Activated naive CD8-positive, alpha-beta T cell (primary cell): ENCODE measurements at regions not wholly inside any gene's neighbourhood (a gene's known extent, or its start where the extent isn't known, plus 50 kb on each side); places are given as distances from the start of the nearest gene placed in this dataset.

Experiments
- H3K27ac Mint-ChIP-seq: one replicate; pipeline ENCODE4 v1.8.0; 2021; ENCODE audit warnings: mixed read lengths
- H3K27me3 Mint-ChIP-seq: one replicate; pipeline ENCODE4 v1.8.0; 2021; ENCODE audit warnings: mixed read lengths
- H3K36me3 Mint-ChIP-seq: one replicate; pipeline ENCODE4 v1.8.0; 2021; ENCODE audit warnings: mixed read lengths
- H3K4me1 Mint-ChIP-seq: one replicate; pipeline ENCODE4 v1.8.0; 2021; ENCODE audit warnings: low read depth, mixed read lengths
- H3K4me3 Mint-ChIP-seq: one replicate; pipeline ENCODE4 v1.8.0; 2021; ENCODE audit warnings: mild to moderate bottlenecking, mixed read lengths
- H3K9me3 Mint-ChIP-seq: one replicate; pipeline ENCODE4 v1.8.0; 2021; ENCODE audit warnings: low read depth, mixed read lengths

DNA sequence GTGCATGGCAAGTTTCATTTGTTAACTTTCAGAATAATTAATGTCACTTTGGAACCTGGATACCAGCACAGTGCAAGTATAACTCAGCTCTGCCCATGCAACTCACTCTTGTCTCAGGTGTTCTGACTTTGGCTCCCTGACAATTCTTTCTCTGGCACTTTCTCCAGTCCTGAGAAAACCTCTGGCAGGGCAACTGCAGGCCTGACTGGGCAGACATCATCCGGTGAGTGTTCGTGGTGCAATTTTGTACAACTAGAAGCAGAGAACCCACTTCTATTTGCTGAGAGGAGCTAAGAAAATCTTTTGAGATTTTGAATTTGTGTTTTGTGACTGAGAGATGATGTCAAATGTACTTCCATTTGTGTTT, 143.0 kb downstream of the AQP4 start:
- H3K4me1 Mint-ChIP-seq = no peaks in the 10 kb centered on the region
- no peaks in the 10 kb centered on the region for H3K9me3 Mint-ChIP-seq
- no peaks in the 10 kb centered on the region for H3K36me3 Mint-ChIP-seq
- no peaks in the 10 kb centered on the region for H3K27me3 Mint-ChIP-seq
- H3K4me3 Mint-ChIP-seq = no peak overlapping the region
- H3K27ac Mint-ChIP-seq = no peak overlapping the region

DNA sequence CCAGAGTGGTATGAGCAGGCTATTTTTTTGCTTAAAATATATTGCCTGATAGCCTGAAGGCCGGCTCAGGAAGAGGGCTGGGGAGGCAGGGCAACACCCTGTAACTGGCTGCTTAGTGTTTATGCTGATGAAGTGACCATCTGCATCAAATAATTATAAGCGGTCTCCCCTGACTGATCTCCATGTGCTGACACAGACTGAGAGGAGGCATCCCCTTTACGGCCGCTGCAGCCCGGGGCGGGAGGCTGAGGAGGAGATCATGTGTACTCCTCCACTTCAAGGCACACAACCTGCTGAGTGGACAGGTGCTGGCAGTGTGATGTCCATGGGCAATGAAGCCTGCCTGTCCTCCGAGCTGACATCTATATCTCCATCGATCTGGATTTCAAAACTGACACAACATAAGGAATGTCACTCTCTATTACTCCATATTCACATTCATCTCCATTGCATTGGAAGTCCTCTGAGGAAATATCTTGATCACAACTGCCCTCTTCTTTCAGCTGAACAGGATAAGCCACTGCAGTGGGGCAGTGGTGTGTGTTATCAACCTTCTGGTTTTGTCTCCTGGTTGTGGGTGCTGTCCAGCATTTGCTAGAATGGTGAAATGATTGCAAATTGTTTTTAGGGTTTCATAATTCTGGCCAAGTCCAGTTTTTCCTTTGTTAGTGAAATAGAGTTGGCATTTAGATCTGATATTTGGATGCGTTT, 143.5 kb downstream of the AQP4 start:
- Mint-ChIP-seq H3K27me3 (no peaks in the 10 kb centered on the region), H3K4me1 (no peaks in the 10 kb centered on the region)

DNA sequence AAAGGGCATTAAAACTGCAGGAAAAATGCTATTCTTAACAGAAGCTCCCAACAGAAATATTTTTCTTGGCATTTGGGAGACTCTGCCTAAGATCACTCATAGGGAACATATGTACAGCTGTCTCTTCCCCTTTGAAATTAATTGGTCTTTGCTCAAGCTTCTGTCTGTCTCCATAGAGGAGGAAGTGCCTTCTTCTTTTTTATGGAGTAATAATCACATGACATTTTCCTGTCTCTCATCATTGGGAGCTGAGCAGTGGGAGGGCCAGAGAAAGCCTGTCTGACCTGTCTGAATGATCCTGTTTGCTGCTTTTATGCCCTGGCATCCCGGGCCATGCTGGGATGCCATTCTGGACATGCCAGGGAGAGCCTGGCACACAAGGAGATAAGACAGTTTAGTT, 145.6 kb downstream of the AQP4 start:
- no peaks in the 10 kb centered on the region for H3K36me3 Mint-ChIP-seq
- H3K27me3 Mint-ChIP-seq = no peaks in the 10 kb centered on the region
- H3K9me3 Mint-ChIP-seq = no peaks in the 10 kb centered on the region
- no peak overlapping the region for H3K4me3 Mint-ChIP-seq
- no peak overlapping the region for H3K27ac Mint-ChIP-seq
- no peaks in the 10 kb centered on the region for H3K4me1 Mint-ChIP-seq

More for the DNA sequence above, 143.5 kb downstream of the AQP4 start:
- no peak overlapping the region for H3K27ac Mint-ChIP-seq
- H3K4me3 Mint-ChIP-seq = no peak overlapping the region
- no peaks in the 10 kb centered on the region for H3K9me3 Mint-ChIP-seq
- no peaks in the 10 kb centered on the region for H3K36me3 Mint-ChIP-seq

DNA sequence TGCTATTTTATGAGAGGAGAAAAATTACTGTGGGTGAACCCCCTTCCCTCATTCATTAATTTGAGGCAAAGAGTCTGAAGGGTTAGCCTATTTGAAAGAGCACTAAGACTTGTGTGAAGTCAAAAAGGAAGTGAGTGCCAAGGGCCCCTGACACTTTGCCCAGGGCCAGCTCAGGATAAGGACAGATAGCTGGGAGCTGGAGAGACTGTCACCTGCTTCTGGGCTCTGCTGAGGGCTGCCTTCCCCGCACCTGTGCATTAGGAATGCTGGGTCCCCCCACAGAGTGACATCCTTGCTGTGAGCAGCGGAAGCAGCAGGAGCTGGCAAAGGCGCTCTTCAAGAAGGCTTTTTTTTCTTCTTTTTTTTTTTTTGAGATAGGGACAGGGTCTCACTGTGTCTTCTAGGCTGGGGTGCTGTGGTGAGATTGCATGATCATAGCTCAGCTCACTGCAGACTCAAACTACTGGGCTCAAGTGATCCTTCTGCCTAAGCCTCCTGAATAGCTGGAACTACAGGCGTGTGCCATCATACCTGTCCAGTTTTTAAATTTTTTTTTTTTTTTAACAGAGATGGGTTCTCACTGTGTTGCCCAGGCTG, 148.3 kb downstream of the AQP4 start:
- H3K27ac Mint-ChIP-seq = no peak overlapping the region
- H3K9me3 Mint-ChIP-seq = no peaks in the 10 kb centered on the region
- no peaks in the 10 kb centered on the region for H3K4me1 Mint-ChIP-seq
- H3K4me3 Mint-ChIP-seq = no peak overlapping the region
- H3K36me3 Mint-ChIP-seq = no peaks in the 10 kb centered on the region
- H3K27me3 Mint-ChIP-seq = peaks cover 1% of the 10 kb centered on the region

DNA sequence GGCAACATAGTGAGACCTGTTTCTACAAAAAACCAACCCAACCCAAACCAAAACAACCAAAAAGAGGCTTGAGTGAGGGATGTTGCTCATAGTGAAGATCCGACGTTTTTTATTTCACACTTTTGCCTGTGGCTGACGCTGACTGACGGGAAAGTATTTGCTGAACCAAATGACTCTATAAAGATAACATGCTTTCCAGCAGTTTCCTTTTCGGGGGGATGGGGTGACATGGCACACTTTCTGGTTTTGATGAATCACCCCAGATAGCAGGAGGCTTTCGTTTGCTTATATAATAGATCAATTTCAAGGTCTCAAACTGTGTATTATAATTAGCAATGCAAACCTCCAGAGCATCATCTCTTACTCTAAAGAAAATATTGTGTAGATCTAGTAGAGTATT, 150.8 kb downstream of the AQP4 start:
- H3K27me3 Mint-ChIP-seq = peaks cover 2% of the 10 kb centered on the region
- H3K4me3 Mint-ChIP-seq = no peak overlapping the region
- H3K9me3 Mint-ChIP-seq = no peaks in the 10 kb centered on the region
- no peaks in the 10 kb centered on the region for H3K4me1 Mint-ChIP-seq
- no peaks in the 10 kb centered on the region for H3K36me3 Mint-ChIP-seq
- no peak overlapping the region for H3K27ac Mint-ChIP-seq

DNA sequence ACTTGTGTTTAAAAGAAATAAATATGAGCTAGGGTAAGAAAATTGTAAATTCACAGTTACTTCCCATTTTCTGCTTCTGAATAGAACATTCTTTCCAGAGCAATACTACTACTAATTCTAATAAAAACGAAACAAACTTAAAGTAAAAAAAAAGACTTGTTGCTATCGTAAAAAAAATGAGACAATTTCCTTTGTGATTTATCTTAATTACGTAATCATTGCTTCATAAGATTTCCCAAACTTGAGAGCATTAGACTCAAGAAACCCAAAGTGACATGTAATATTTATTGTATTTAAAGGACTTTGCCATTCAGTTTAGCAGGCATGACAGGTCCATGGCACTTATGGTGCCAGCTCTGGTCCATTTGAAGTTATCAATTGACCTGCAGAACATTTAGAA, 153.8 kb downstream of the AQP4 start:
- peaks cover 2% of the 10 kb centered on the region for H3K27me3 Mint-ChIP-seq
- no peak overlapping the region for H3K4me3 Mint-ChIP-seq
- H3K27ac Mint-ChIP-seq = no peak overlapping the region
- H3K36me3 Mint-ChIP-seq = no peaks in the 10 kb centered on the region
- H3K9me3 Mint-ChIP-seq = no peaks in the 10 kb centered on the region
- no peaks in the 10 kb centered on the region for H3K4me1 Mint-ChIP-seq

DNA sequence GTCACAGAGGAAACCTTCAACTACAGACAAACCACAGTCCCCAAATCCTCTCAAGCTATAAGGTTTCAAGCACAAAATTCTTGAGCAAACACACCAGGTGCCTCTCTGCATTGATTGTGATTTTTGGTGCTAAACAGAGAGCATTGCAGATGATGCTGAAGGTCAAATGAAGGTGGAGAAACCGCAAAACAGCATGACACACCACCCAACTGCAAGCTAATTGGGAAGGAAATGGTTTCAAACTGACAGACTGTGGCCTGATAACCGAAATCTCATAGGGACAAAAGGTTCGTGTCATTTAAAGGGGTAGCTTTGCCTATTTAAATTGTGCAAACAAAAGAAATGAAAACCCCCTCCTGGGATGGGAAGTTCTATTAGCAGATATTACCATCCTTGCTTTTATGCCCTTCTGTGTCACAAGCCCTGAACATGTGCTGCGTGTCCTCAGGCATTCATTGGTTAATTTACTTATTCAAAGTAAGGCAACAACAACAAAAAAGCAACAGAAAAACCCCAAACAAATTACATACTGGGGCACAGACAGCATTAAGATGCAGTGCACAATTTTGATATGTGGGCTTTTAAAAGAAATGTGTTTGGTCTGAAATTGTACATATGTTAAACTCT, 154.9 kb downstream of the AQP4 start:
- Mint-ChIP-seq H3K36me3 (no peaks in the 10 kb centered on the region), H3K9me3 (no peaks in the 10 kb centered on the region), H3K4me1 (no peaks in the 10 kb centered on the region), H3K27ac (no peak overlapping the region), H3K27me3 (peaks cover 2% of the 10 kb centered on the region), H3K4me3 (no peak overlapping the region)

DNA sequence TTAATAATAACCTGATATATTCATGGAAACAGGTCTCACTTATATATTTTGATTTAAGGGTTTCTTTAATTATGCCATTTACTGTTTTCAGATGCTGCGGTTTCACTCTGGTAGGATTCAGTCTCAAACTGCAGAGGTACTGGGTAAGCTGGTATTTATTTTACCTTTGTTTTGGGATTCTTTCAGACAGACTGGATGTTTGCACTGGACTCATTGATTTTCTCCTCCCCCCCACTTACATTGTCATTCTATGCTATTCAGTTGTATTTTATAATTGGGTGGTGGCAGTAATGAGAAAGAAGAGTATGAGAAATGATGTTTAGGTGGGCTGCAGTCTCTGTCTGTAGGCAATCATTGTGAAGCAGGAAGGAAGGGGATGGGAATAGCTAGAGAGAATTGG, 155.6 kb downstream of the AQP4 start:
- Mint-ChIP-seq H3K27ac (no peak overlapping the region), H3K4me1 (no peaks in the 10 kb centered on the region), H3K36me3 (no peaks in the 10 kb centered on the region), H3K27me3 (peaks cover 2% of the 10 kb centered on the region), H3K4me3 (no peak overlapping the region), H3K9me3 (no peaks in the 10 kb centered on the region)

DNA sequence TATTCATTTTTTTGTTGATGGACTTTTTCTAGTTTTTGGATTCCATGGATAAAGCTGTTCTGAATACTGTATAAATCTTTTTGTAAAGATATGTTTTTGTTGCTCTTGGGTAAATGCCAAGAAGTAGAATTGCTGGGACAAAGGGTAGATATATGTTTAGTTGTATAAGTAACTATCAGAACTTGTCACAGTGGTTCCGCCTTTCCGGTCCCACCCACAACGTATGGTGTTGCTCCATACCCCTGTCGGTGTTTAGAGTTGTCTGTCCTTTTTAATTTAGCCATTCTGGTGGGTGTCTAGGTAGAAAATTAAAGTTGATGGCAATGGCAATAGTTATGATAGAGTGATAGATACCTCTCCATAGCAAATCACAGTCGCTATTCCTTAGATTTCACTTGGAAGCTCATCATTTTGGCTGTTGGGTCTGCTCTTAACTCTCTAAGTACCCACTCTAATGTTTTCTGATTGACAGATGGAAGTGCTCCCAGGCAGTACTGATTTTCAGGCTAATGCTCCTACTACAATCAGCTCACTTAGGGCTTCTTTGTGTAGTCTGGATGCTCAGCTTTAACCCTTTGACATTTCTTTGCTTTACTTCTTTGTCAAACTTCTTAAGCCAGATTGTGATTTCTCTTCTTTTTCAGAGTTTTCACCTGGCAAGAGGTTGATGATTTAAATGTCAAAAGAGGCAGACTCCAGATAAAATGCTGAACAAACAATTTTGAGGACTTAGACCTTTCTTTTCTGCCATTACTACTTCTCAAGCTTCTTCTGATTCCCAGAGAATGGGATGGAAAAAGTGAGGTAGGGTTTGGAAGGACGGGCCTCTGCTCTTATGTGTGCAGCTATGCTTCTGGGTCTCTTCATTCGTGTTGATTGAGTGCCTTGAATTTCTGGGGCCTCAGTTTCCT, 156.4 kb downstream of the AQP4 start:
- Mint-ChIP-seq H3K27ac (no peak overlapping the region), H3K4me1 (no peaks in the 10 kb centered on the region), H3K27me3 (peaks cover 2% of the 10 kb centered on the region), H3K4me3 (no peak overlapping the region), H3K36me3 (no peaks in the 10 kb centered on the region), H3K9me3 (no peaks in the 10 kb centered on the region)

DNA sequence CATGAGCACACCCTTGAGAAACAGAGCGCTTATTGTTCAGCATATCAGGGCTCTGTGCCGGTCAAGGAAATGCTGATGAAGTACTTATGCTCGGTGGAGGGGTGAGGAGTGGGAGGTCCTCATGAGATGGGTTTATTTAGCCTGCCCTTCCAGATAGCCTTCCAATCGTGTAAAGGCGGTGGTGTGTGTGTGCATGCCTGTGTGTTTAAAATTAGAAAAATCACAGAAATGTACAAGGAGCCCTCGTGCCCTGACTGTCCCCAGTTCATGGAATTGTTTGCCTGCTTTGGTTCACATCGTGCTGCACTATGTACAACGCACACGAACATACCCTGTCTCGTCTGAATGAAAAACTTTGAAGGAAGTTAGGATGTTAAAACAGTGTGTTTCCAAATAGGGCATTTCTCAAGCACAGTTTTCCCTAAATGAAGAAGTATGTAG, 158.6 kb downstream of the AQP4 start:
- Mint-ChIP-seq H3K4me1 (no peaks in the 10 kb centered on the region), H3K36me3 (no peaks in the 10 kb centered on the region), H3K4me3 (no peak overlapping the region), H3K9me3 (no peaks in the 10 kb centered on the region), H3K27ac (no peak overlapping the region), H3K27me3 (no peaks in the 10 kb centered on the region)

DNA sequence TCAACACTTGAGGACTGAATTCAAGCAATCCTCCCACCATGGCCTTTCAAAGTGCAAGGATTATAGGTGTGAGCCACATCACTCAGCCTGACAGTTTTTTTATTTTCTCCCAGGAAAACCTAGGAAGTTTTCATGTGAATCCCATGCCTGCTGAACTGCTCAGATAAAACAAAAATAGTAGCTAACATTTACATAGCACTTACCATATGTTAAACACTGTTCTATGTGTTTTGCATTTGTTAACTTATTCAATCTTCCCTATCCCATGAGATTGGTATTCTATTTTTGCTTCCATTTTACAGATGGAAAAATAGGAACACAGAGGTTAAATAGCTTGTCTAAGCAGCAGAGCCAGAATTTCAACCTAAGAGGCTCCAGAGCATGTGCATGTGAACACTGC, 157.4 kb upstream of the KCTD1 start:
- no peaks in the 10 kb centered on the region for H3K27me3 Mint-ChIP-seq
- H3K4me1 Mint-ChIP-seq = no peaks in the 10 kb centered on the region
- H3K27ac Mint-ChIP-seq = no peak overlapping the region
- no peak overlapping the region for H3K4me3 Mint-ChIP-seq
- H3K36me3 Mint-ChIP-seq = no peaks in the 10 kb centered on the region
- no peaks in the 10 kb centered on the region for H3K9me3 Mint-ChIP-seq

DNA sequence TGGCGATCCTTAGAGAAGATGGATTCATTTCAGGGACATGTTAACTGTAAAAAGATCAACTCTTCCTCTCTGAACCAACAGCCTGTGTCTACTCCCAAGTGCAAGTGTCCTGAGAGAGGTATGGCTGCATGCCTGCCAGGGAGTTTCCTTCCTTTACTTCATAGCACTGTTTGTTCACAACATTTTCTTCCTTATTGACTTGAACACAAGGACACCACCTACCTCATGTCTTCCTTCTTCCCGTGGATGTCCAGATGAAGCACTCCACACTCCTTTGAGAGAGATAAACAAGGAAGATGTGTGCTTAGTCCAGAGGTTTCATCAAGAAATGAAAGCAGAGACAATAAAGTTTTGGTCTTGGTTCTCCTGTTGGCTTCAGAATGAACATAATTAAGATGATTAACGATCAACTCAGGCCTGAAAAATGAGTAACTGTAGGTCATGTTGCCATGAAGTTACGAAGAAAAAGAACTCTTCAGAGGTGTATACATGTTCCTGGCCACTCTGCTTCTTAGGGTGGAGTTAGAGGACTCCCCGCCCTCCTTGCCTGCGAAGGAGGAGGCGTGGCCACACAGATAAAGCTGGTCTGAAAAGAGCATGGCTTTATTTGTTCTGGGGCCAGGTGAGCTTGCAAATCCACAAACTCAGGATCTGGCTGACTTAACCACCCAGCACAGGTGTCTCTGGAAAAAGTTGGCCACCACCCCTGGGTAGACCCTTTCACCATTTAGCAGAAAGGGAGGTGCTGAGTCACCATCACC, 155.0 kb upstream of the KCTD1 start:
- H3K4me1 Mint-ChIP-seq = no peaks in the 10 kb centered on the region
- H3K36me3 Mint-ChIP-seq = no peaks in the 10 kb centered on the region
- peaks cover 1% of the 10 kb centered on the region for H3K27me3 Mint-ChIP-seq
- no peaks in the 10 kb centered on the region for H3K9me3 Mint-ChIP-seq
- H3K4me3 Mint-ChIP-seq = no peak overlapping the region
- no peak overlapping the region for H3K27ac Mint-ChIP-seq

DNA sequence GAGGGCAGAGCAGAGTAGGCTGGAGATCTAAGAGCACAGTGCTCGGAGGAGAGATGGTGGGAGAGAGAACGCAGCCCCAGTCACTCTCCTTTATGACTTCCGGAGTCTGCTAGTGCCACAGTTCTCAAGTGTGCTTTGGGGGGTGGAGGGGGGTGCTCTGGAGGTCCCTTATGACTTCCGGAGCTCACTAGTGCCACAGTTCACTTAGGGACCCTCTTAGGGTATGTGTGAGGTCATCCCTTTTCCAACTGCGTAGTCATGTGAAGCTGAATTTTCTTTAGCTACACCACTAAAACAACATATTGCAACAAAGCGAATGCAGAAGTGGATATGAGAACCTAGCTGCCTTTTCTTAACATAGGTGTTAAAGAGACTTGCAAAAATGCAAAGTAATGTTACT, 153.7 kb upstream of the KCTD1 start:
- Mint-ChIP-seq H3K4me1 (no peaks in the 10 kb centered on the region), H3K4me3 (no peak overlapping the region), H3K36me3 (no peaks in the 10 kb centered on the region), H3K9me3 (no peaks in the 10 kb centered on the region), H3K27ac (no peak overlapping the region), H3K27me3 (peaks cover 3% of the 10 kb centered on the region)

DNA sequence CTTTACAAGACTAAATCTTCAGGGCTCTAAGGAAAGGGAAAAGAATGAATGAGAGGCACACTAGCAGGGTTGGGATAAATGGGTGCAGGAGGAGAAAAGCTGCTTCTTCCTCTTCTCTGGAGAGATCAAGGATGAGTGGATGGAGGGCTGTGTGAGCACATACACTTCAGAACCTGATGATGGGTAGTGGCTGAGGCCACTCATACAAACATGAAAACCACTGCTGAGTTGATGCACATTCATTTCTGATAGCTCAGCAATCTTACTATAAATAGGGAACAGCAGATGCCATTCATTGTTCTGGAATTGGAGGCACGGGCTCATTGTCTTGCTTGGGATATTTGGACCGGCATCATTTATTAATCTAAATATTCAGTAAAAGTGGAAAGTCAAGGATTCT, 152.4 kb upstream of the KCTD1 start:
- peaks cover 5% of the 10 kb centered on the region for H3K27me3 Mint-ChIP-seq
- H3K4me3 Mint-ChIP-seq = no peak overlapping the region
- no peaks in the 10 kb centered on the region for H3K36me3 Mint-ChIP-seq
- H3K27ac Mint-ChIP-seq = no peak overlapping the region
- no peaks in the 10 kb centered on the region for H3K9me3 Mint-ChIP-seq
- H3K4me1 Mint-ChIP-seq = no peaks in the 10 kb centered on the region
